ENCODE measurements at regions not wholly inside any gene's neighbourhood (a gene's known extent, or its start where the extent isn't known, plus 50 kb on each side); places are given as distances from the start of the nearest gene placed in this dataset.

DNA sequence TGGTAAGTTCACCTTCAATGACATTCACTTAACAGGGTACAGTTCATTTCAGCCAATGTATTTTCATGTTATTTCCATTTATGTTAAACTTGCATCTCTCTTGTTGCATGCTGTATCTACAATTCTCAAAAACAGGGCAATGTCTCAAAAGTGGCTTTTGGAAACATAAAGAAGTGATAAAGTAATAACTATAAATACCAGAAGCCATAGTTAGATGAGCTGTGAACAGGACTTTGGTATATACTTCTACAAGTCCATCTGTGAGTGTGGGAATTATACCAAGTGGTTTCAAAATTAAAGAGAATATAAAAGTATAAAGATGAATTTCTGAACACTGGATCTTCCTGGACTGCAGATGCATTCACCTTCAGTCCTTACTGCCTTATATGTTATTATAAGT is 585.4 kb upstream of the PBX1 start:
- TF ChIP-seq CTCF (IDR thresholded peaks at IDR 0.05) (no peak), EP300 (IDR thresholded peaks at IDR 0.05) (no peak), POLR2A (IDR thresholded peaks at IDR 0.05) (no peak), POLR2AphosphoS5 (IDR thresholded peaks at IDR 0.05) (no peak)

Data from upper lobe of left lung (tissue), 4 donors.